Prostate gland (tissue), 2 donors: ENCODE measurements at regions not wholly inside any gene's neighbourhood (a gene's known extent, or its start where the extent isn't known, plus 50 kb on each side); places are given as distances from the start of the nearest gene placed in this dataset.

ENCODE experiments used
- DNase-seq: peaks from one replicate; pipeline ENCODE4 v3.0.0-alpha.2; 2019; ENCODE audit warnings: low spot score
- H3K27ac ChIP-seq, 2 donors: fragments of 200-600 bp; sonication (generic); 2 replicates each; pipeline ENCODE4 v1.5.1; 2017 to 2019
- H3K27me3 ChIP-seq: fragments of 200-600 bp; sonication (generic); replicated peaks from 2 replicates; pipeline ENCODE4 v1.5.1; 2019; ENCODE audit not compliant: insufficient read depth
- H3K36me3 ChIP-seq, 2 donors: fragments of 200-600 bp; sonication (generic); 1 replicate in 1 of 2; 2 replicates in 1 of 2; pipeline versions ENCODE4 v1.5.1 to v1.8.1; 2017 to 2019
- H3K4me1 ChIP-seq: fragments of 200-600 bp; sonication (generic); replicated peaks from 2 replicates; pipeline ENCODE4 v1.5.1; 2019
- H3K4me3 ChIP-seq, 2 donors: fragments of 200-600 bp; sonication (generic); 2 replicates each; pipeline ENCODE4 v1.5.1; 2017 to 2019
- H3K9me3 ChIP-seq: fragments of 200-600 bp; sonication (generic); 2 replicates; pipeline ENCODE4 v1.5.1; 2017
- CTCF ChIP-seq, 4 experiments: fragments of 200-600 bp in 2 of 4; fragments of 450-650 bp in 2 of 4; sonication (generic) in 2 of 4; IDR thresholded peaks; 1 replicate in 3 of 4; 2 replicates in 1 of 4; pipeline ENCODE4 v1.5.1; 2016 to 2019; ENCODE audit warnings: antibody characterized with exemption in 4 of 4, mild to moderate bottlenecking in 2 of 4, moderate library complexity in 2 of 4
- POLR2A ChIP-seq: fragments of 450-650 bp; IDR thresholded peaks from one replicate; pipeline ENCODE4 v1.6.1; 2016; ENCODE audit warnings: antibody characterized with exemption, mild to moderate bottlenecking
- POLR2AphosphoS5 ChIP-seq: sonication (generic); formaldehyde crosslinking; IDR thresholded peaks from one replicate; pipeline ENCODE4 v1.6.1; 2017; ENCODE audit warnings: antibody characterized with exemption
- WGBS: methylation state at CpG from one replicate; pipeline ENCODE4 v1.1.5; 2018; 5-methylcytosine and 5-hydroxymethylcytosine counted together
- intact Hi-C: fragments of 100-400 bp; cut with DNase I; formaldehyde crosslinking; loops from one replicate; pipeline ENCODE4 v1.14.2; 2022

DNA sequence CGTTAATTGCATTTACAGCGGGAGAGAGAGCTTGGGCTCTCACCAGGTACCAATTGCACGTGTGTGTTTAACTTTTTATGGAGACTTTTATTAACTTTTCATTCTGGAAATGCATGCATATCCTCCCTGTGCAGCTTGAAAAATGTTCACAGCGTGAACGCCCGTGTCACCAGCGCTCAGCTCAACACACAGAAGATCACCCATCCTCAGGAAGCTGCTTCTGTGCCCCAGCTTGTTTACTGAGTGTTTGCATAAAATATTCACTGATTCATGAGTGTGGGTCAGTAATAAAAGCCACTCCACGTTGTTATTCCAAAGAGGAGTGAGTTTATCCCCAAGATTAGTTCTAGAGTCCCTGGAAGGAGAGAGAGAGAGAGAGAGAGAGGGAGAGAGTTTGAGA, 75.5 kb upstream of the FZD10 start:
- Histone ChIP-seq H3K4me3 (no peak overlapping the region), H3K4me1 (no peaks in the 10 kb centered on the region), H3K36me3 (no peaks in the 10 kb centered on the region), H3K9me3 (no peaks in the 10 kb centered on the region), H3K27ac (peak overlapping the region; percentile 8 to 48), H3K27me3 (no peaks in the 10 kb centered on the region)
- TF ChIP-seq POLR2A = no peak
- WGBS = 15% methylated on average over 8 of the region's 8 CpGs
- intact Hi-C loops = no loop called here
- no peak for DNase-seq

GRCh38 chr12:130087222-130087621, 75.0 kb upstream of the FZD10 start:
- peak overlapping the region in 1 of 2 donors; percentile 8 for H3K27ac ChIP-seq
- H3K9me3 ChIP-seq = no peaks in the 10 kb centered on the region
- WGBS = 44% methylated on average over 11 of the region's 11 CpGs
- no peak for DNase-seq
- intact Hi-C loops = no loop called here
- no peaks in the 10 kb centered on the region for H3K36me3 ChIP-seq
- H3K4me1 ChIP-seq = no peaks in the 10 kb centered on the region
- no peak for TF ChIP-seq POLR2A
- TF ChIP-seq CTCF (IDR thresholded peaks at IDR 0.05) = no peak
- no peak for TF ChIP-seq POLR2AphosphoS5
- no peak overlapping the region for H3K4me3 ChIP-seq
- H3K27me3 ChIP-seq = no peaks in the 10 kb centered on the region

DNA sequence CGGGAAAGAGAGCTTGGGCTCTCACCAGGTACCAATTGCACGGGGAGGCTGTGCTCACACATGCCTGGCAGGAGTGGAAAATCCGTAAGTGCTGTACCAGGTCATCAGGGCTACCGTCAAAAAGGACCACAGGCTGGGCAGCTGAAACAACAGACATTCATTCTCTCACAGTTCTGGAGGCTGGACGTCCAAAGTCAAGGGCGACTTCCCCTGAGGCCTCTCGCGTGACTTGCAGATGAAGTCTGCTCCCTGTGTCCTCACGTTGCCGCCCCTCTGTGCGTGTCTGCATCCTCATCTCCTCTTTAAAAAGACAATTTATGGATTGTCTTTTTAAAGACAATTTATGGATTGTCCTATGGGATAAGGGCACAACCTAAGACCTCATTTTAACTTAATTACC, 73.8 kb upstream of the FZD10 start:
- no peak for TF ChIP-seq POLR2AphosphoS5
- no peak for DNase-seq
- 82% methylated on average over 11 of the region's 11 CpGs for WGBS
- no peak overlapping the region for H3K4me3 ChIP-seq
- H3K27ac ChIP-seq = no peak overlapping the region
- no peaks in the 10 kb centered on the region for H3K36me3 ChIP-seq
- H3K9me3 ChIP-seq = no peaks in the 10 kb centered on the region
- intact Hi-C loops = no loop called here
- H3K4me1 ChIP-seq = no peaks in the 10 kb centered on the region
- no peaks in the 10 kb centered on the region for H3K27me3 ChIP-seq

GRCh38 chr12:130090542-130090941, 71.7 kb upstream of the FZD10 start:
- WGBS = 87% methylated on average over 2 of the region's 2 CpGs
- intact Hi-C loops = no loop called here
- Histone ChIP-seq H3K27me3 (no peaks in the 10 kb centered on the region), H3K4me1 (no peaks in the 10 kb centered on the region), H3K27ac (no peak overlapping the region), H3K4me3 (no peak overlapping the region), H3K36me3 (no peaks in the 10 kb centered on the region), H3K9me3 (no peaks in the 10 kb centered on the region)
- no peak for TF ChIP-seq POLR2AphosphoS5
- TF ChIP-seq POLR2A = no peak
- TF ChIP-seq CTCF (IDR thresholded peaks at IDR 0.05) = no peak
- no peak for DNase-seq

- 23% methylated on average over 8 of the region's 8 CpGs for WGBS
Measured at GRCh38 chr12:130093380-130093779, 68.9 kb upstream of the FZD10 start.

More at GRCh38 chr12:130093380-130093779, 68.9 kb upstream of the FZD10 start:
- TF ChIP-seq POLR2A = no peak
- TF ChIP-seq POLR2AphosphoS5 = no peak
- TF ChIP-seq CTCF (IDR thresholded peaks at IDR 0.05) = no peak
- H3K9me3 ChIP-seq = no peaks in the 10 kb centered on the region
- no peaks in the 10 kb centered on the region for H3K27me3 ChIP-seq
- H3K27ac ChIP-seq = no peak overlapping the region
- intact Hi-C loops = no loop called here
- H3K4me3 ChIP-seq = no peak overlapping the region
- H3K36me3 ChIP-seq = no peaks in the 10 kb centered on the region
- DNase-seq = no peak
- H3K4me1 ChIP-seq = no peaks in the 10 kb centered on the region
